ENCODE measurements at regions not wholly inside any gene's neighbourhood (a gene's known extent, or its start where the extent isn't known, plus 50 kb on each side); places are given as distances from the start of the nearest gene placed in this dataset.

- TF ChIP-seq CTCF (IDR thresholded peaks at IDR 0.05) = no peak
- TF ChIP-seq POLR2A (IDR thresholded peaks at IDR 0.05) = no peak
Observed at GRCh38 chr2:592737-593136, 84.5 kb downstream of the TMEM18 start.
